ENCODE measurements at regions not wholly inside any gene's neighbourhood (a gene's known extent, or its start where the extent isn't known, plus 50 kb on each side); places are given as distances from the start of the nearest gene placed in this dataset.
A peak's percentile ranks its signal among the peaks of the same experiment; 100 is the strongest.

GRCh38 chr2:16408331-16409005 lies 257.2 kb downstream of the CYRIA start:
- DNase-seq = peak; percentile 92
- Histone ChIP-seq H3K4me3 (ENCODE audit: low read depth, low read length) (no peak overlapping the region), H3K36me3 (no peaks in the 10 kb centered on the region), H3K9me3 (peaks cover 9% of the 10 kb centered on the region), H3K27me3 (no peaks in the 10 kb centered on the region), H3K4me1 (peaks cover 25% of the 10 kb centered on the region)
- TF ChIP-seq, protein P1, sequence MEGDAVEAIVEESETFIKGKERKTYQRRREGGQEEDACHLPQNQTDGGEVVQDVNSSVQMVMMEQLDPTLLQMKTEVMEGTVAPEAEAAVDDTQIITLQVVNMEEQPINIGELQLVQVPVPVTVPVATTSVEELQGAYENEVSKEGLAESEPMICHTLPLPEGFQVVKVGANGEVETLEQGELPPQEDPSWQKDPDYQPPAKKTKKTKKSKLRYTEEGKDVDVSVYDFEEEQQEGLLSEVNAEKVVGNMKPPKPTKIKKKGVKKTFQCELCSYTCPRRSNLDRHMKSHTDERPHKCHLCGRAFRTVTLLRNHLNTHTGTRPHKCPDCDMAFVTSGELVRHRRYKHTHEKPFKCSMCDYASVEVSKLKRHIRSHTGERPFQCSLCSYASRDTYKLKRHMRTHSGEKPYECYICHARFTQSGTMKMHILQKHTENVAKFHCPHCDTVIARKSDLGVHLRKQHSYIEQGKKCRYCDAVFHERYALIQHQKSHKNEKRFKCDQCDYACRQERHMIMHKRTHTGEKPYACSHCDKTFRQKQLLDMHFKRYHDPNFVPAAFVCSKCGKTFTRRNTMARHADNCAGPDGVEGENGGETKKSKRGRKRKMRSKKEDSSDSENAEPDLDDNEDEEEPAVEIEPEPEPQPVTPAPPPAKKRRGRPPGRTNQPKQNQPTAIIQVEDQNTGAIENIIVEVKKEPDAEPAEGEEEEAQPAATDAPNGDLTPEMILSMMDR (IDR thresholded peaks at IDR 0.05; ENCODE audit: low read depth, low read length) = no peak

- peaks cover 9% of the 10 kb centered on the region for H3K9me3 ChIP-seq
- no peaks in the 10 kb centered on the region for H3K36me3 ChIP-seq
- H3K4me3 ChIP-seq (ENCODE audit: low read depth, low read length) = no peak overlapping the region
- TF ChIP-seq, protein P1 (IDR thresholded peaks at IDR 0.05; ENCODE audit: low read depth, low read length) = no peak
- peaks cover 16% of the 10 kb centered on the region for H3K4me1 ChIP-seq
- H3K27me3 ChIP-seq = no peaks in the 10 kb centered on the region
- peak; percentile 100 for DNase-seq
These were observed 258.3 kb downstream of the CYRIA start for GRCh38 chr2:16407358-16407757.

GRCh38 chr2:16406496-16407289 lies 258.9 kb downstream of the CYRIA start:
- Histone ChIP-seq H3K4me3 (ENCODE audit: low read depth, low read length) (no peak overlapping the region), H3K4me1 (peaks cover 11% of the 10 kb centered on the region), H3K27me3 (no peaks in the 10 kb centered on the region), H3K36me3 (no peaks in the 10 kb centered on the region), H3K9me3 (peaks cover 9% of the 10 kb centered on the region)
- TF ChIP-seq, protein P1 (IDR thresholded peaks at IDR 0.05; ENCODE audit: low read depth, low read length) = no peak
- DNase-seq = peak; percentile 100

GRCh38 chr2:16405551-16405950 lies 260.1 kb downstream of the CYRIA start:
- Histone ChIP-seq H3K36me3 (no peaks in the 10 kb centered on the region), H3K27me3 (no peaks in the 10 kb centered on the region), H3K4me3 (ENCODE audit: low read depth, low read length) (no peak overlapping the region), H3K4me1 (peaks cover 7% of the 10 kb centered on the region), H3K9me3 (peaks cover 4% of the 10 kb centered on the region; the same call in 1 of the 2 replicates)
- peak; percentile 85 for DNase-seq
- TF ChIP-seq, protein P1 (IDR thresholded peaks at IDR 0.05; ENCODE audit: low read depth, low read length) = no peak

GRCh38 chr2:16404551-16405300 lies 260.9 kb downstream of the CYRIA start:
- H3K4me3 ChIP-seq (ENCODE audit: low read depth, low read length) = no peak overlapping the region
- TF ChIP-seq, protein P1 (IDR thresholded peaks at IDR 0.05; ENCODE audit: low read depth, low read length) = no peak
- no peaks in the 10 kb centered on the region for H3K36me3 ChIP-seq
- H3K27me3 ChIP-seq = no peaks in the 10 kb centered on the region
- H3K9me3 ChIP-seq = peaks cover 2% of the 10 kb centered on the region; the same call in 1 of the 2 replicates
- H3K4me1 ChIP-seq = peaks cover 13% of the 10 kb centered on the region
- peak; percentile 98 for DNase-seq
